ENCODE measurements at regions not wholly inside any gene's neighbourhood (a gene's known extent, or its start where the extent isn't known, plus 50 kb on each side); places are given as distances from the start of the nearest gene placed in this dataset.

DNA sequence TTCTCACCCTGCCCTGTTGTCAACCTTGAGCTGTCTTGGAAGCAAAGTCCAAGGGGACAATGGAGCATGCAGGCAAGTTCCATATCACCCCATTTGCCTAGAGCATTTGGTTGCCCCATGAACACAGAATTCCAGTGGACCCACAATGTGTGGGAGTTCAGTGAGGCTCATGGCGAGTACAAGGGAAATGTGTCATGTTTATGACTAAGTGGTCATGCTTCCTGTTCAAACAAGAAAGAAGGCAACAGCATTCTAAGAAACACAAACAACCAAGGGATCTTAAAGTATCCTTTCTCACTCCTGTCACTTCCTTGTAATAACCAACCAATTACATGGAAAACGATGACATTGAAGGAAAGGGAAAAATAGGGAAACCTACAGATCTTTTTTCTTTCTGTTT, 513.0 kb downstream of the INHBA start:
- H3K79me2 ChIP-seq (ENCODE audit: insufficient read depth, low read length), result no peaks in the 10 kb centered on the region
- H2BK5ac ChIP-seq (ENCODE audit: insufficient read length, low read length), result no peak overlapping the region
- no peak overlapping the region for H4K8ac ChIP-seq (replicated peaks; ENCODE audit: insufficient read length, low read depth, low read length)
- H3K9me3 Mint-ChIP-seq, result no peaks in the 10 kb centered on the region; a peak in 1 of 5 replicates
- no peak overlapping the region for H3K27ac Mint-ChIP-seq
- no peak overlapping the region for H4K91ac ChIP-seq (ENCODE audit: insufficient read length, low read depth, low read length)
- TF ChIP-seq, protein P1, sequence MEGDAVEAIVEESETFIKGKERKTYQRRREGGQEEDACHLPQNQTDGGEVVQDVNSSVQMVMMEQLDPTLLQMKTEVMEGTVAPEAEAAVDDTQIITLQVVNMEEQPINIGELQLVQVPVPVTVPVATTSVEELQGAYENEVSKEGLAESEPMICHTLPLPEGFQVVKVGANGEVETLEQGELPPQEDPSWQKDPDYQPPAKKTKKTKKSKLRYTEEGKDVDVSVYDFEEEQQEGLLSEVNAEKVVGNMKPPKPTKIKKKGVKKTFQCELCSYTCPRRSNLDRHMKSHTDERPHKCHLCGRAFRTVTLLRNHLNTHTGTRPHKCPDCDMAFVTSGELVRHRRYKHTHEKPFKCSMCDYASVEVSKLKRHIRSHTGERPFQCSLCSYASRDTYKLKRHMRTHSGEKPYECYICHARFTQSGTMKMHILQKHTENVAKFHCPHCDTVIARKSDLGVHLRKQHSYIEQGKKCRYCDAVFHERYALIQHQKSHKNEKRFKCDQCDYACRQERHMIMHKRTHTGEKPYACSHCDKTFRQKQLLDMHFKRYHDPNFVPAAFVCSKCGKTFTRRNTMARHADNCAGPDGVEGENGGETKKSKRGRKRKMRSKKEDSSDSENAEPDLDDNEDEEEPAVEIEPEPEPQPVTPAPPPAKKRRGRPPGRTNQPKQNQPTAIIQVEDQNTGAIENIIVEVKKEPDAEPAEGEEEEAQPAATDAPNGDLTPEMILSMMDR (conservative IDR thresholded peaks at IDR 0.05), result no peak
- H3K56ac ChIP-seq (ENCODE audit: insufficient read length, low read depth, low read length), result no peak overlapping the region
- H2BK15ac ChIP-seq (ENCODE audit: low read depth, low read length), result no peak overlapping the region
- no peaks in the 10 kb centered on the region for H3K36me3 Mint-ChIP-seq (ENCODE audit: insufficient read depth in 1 of 3, low read depth in 3 of 3)
- no peak overlapping the region for H3K23ac ChIP-seq (ENCODE audit: insufficient read length, low read depth, low read length)
- H2BK120ac ChIP-seq (ENCODE audit: low read depth, low read length, poor library complexity, severe bottlenecking), result no peak overlapping the region
- no peak overlapping the region for H3K9ac ChIP-seq (ENCODE audit: extremely low read depth, insufficient read length, low read length)
- H3K79me1 ChIP-seq (ENCODE audit: insufficient read depth, low read depth, low read length, poor library complexity, severe bottlenecking), result no peaks in the 10 kb centered on the region
- no peaks in the 10 kb centered on the region for H3K9me3 ChIP-seq (ENCODE audit: control insufficient read depth, low read depth, low read length)
- no peaks in the 10 kb centered on the region for H4K20me1 ChIP-seq (ENCODE audit: control insufficient read depth, insufficient read depth, insufficient read length)
- H3K14ac ChIP-seq (ENCODE audit: insufficient read depth, low read length), result no peak overlapping the region
- no peak overlapping the region for H2AK5ac ChIP-seq (ENCODE audit: insufficient read length, low read length)
- no peak overlapping the region for H2BK20ac ChIP-seq (ENCODE audit: low read depth, low read length, poor library complexity, severe bottlenecking)
- DNase-seq, result no peak
- H3K27ac ChIP-seq (ENCODE audit: insufficient read length, low read depth, low read length), result no peak overlapping the region
- WGBS (ENCODE audit: extremely low coverage, insufficient read length, low lambda C conversion rate), result no CpG with 5 or more reads among the region's 2 CpGs
- no peak overlapping the region for H2BK12ac ChIP-seq (ENCODE audit: insufficient read length, low read depth, low read length)
- 0 out of 4 replicates have a peak, but pooled peaks cover 0 to 5% of the 10 kb centered on the region in 2 experiments for H3K4me1 Mint-ChIP-seq
- H3K27me3 ChIP-seq (ENCODE audit: insufficient read depth, low read length), result no peaks in the 10 kb centered on the region
- no peak overlapping the region for H3K18ac ChIP-seq (ENCODE audit: insufficient read length, low read depth, low read length)
- H3K23me2 ChIP-seq (ENCODE audit: insufficient read length, low read depth, low read length, poor library complexity, severe bottlenecking), result peaks cover 3% of the 10 kb centered on the region
- H3K27me3 Mint-ChIP-seq (ENCODE audit: low read depth), result no peaks in the 10 kb centered on the region
- H3K4me2 ChIP-seq (ENCODE audit: insufficient read depth, insufficient read length, low read length), result no peak overlapping the region
- H4K5ac ChIP-seq (ENCODE audit: insufficient read length, low read depth, low read length), result no peak overlapping the region
- no peak overlapping the region for H3K4ac ChIP-seq (ENCODE audit: low read depth, low read length)
- H3K4me1 ChIP-seq (ENCODE audit: insufficient read depth, low read length), result no peaks in the 10 kb centered on the region
- H3K4me3 Mint-ChIP-seq, result no peak overlapping the region
- no peak overlapping the region for H2AFZ ChIP-seq (ENCODE audit: low read length)
- H3T11ph ChIP-seq (ENCODE audit: low read length), result no peak overlapping the region

All from H9 (cell line).